ENCODE measurements at regions not wholly inside any gene's neighbourhood (a gene's known extent, or its start where the extent isn't known, plus 50 kb on each side); places are given as distances from the start of the nearest gene placed in this dataset.

DNA sequence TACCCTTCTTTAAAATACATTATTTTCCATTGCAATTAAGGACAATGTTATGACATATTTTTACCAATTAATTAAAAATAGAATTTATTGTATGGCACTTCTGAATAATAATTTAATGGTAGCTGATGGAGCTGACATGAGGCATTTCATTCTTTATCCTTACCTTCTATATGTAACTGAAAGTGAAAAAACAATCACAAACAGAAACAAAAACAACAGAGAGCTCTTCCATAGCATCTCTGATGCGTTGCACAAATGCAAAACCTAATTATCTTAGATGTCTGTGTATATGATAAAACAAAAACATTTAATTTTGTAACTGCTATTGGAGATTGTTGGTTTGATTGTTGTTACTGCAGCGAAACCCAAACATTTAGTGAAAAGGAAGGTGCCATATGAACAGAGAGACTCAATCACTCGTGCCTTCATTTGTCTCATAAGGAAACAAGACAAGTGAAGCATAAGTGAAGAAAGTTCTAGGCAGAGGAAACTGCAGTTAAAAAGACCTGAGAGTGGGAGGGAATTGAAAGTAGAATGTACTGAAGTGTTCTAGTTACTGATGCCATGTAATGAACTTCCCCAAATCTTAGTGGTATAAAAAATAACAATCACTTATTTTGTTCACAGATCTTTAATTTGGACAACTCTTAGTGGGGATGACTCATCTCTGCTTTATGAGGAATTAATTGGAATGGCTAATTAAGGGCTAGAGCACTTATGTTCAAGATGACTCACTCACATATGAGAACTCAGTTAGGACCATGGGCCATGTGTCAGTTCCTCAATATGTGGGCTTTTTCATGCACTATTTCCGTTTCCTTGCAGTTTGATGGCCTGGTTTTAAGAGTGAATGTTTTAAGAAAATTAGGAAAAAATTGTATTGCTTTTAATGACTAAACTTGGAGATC is 245.0 kb upstream of the OLFM3 start:
- H3K18ac ChIP-seq (ENCODE audit: low read depth, low read length): no peak overlapping the region
- H3K56ac ChIP-seq (ENCODE audit: extremely low read depth, insufficient read depth, low read length): no peak overlapping the region
- H3K27ac ChIP-seq (ENCODE audit: insufficient read depth, low read length): no peak overlapping the region
- ChIA-PET POLR2A (ENCODE audit: unreplicated experiment) (no interaction called here), CTCF (no interaction called here)
- H3K9me3 ChIP-seq (ENCODE audit: control insufficient read depth, insufficient read depth, low read length): peaks cover 3% of the 10 kb centered on the region; the same call in 1 of the 2 replicates
- no peak overlapping the region for H2BK5ac ChIP-seq (ENCODE audit: low read depth, low read length, poor library complexity, severe bottlenecking)
- H2BK120ac ChIP-seq (ENCODE audit: low read depth, low read length): no peak overlapping the region
- H3K14ac ChIP-seq (replicated peaks; ENCODE audit: low read depth, low read length): no peak overlapping the region
- H3K36me3 ChIP-seq (ENCODE audit: control insufficient read depth, insufficient read depth, low read length): no peaks in the 10 kb centered on the region
- BruUV-seq (replicated peaks): no TSS peak
- H3K9ac ChIP-seq (ENCODE audit: low read depth, low read length): no peak overlapping the region
- H3K23ac ChIP-seq (ENCODE audit: low read depth, low read length): no peak overlapping the region
- no CpG with 5 or more reads among the region's 4 CpGs for WGBS, 2 experiments (ENCODE audit: extremely low coverage in 2 of 2, insufficient read length in 1 of 2)
- TF ChIP-seq, protein P1, sequence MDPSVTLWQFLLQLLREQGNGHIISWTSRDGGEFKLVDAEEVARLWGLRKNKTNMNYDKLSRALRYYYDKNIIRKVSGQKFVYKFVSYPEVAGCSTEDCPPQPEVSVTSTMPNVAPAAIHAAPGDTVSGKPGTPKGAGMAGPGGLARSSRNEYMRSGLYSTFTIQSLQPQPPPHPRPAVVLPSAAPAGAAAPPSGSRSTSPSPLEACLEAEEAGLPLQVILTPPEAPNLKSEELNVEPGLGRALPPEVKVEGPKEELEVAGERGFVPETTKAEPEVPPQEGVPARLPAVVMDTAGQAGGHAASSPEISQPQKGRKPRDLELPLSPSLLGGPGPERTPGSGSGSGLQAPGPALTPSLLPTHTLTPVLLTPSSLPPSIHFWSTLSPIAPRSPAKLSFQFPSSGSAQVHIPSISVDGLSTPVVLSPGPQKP (IDR thresholded peaks at IDR 0.05; ENCODE audit: borderline replicate concordance, low read depth, low read length): no peak
- no peak for TF ChIP-seq MXI1 (IDR thresholded peaks at IDR 0.05; ENCODE audit: borderline replicate concordance, low read depth, low read length)
- TF ChIP-seq, protein P2, sequence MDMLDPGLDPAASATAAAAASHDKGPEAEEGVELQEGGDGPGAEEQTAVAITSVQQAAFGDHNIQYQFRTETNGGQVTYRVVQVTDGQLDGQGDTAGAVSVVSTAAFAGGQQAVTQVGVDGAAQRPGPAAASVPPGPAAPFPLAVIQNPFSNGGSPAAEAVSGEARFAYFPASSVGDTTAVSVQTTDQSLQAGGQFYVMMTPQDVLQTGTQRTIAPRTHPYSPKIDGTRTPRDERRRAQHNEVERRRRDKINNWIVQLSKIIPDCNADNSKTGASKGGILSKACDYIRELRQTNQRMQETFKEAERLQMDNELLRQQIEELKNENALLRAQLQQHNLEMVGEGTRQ (IDR thresholded peaks at IDR 0.05; ENCODE audit: low read depth, low read length): no peak
- no peak for TF ChIP-seq MAZ (IDR thresholded peaks at IDR 0.05; ENCODE audit: borderline replicate concordance, low read depth, low read length)
- no peak for TF ChIP-seq CHD1 (IDR thresholded peaks at IDR 0.05; ENCODE audit: low read depth, low read length)
- no peak for TF ChIP-seq BHLHE40 (IDR thresholded peaks at IDR 0.05; ENCODE audit: low read depth, low read length)
- no peak for TF ChIP-seq MAFK (IDR thresholded peaks at IDR 0.05; ENCODE audit: low read depth, low read length)
- no peak for TF ChIP-seq RCOR1 (IDR thresholded peaks at IDR 0.05; ENCODE audit: insufficient replicate concordance, low read length)
- no peak for TF ChIP-seq RFX5 (IDR thresholded peaks at IDR 0.05; ENCODE audit: low read depth, low read length)
- TF ChIP-seq NFE2L2 (IDR thresholded peaks at IDR 0.05; ENCODE audit: low read depth, low read length): no peak
- no peak for TF ChIP-seq SMC3 (IDR thresholded peaks at IDR 0.05; ENCODE audit: low read depth, low read length)
- no peak for TF ChIP-seq POLR2A (IDR thresholded peaks at IDR 0.05; ENCODE audit: low read depth, low read length)
- TF ChIP-seq FOS (IDR thresholded peaks at IDR 0.05; ENCODE audit: low read depth, low read length): no peak
- no peak overlapping the region for H4K8ac ChIP-seq (ENCODE audit: low read depth in 2 of 2, low read length in 2 of 2)
- H4K5ac ChIP-seq (ENCODE audit: low read depth, low read length): no peak overlapping the region
- H2AK9ac ChIP-seq (replicated peaks; ENCODE audit: low read depth, low read length, poor library complexity): no peak overlapping the region
- H3K4me2 ChIP-seq (ENCODE audit: low read depth, low read length): no peak overlapping the region
- H4K91ac ChIP-seq (ENCODE audit: insufficient read depth, low read depth, low read length): no peak overlapping the region
- ATAC-seq (ENCODE audit: low read depth) (no peak), DNase-seq (no peak)
- H4K20me1 ChIP-seq (ENCODE audit: insufficient read depth, low read length): no peaks in the 10 kb centered on the region
- no peak overlapping the region for H2BK20ac ChIP-seq (ENCODE audit: low read depth, low read length)
- no peaks in the 10 kb centered on the region for H3K27me3 ChIP-seq (ENCODE audit: control insufficient read depth, insufficient read depth, low read length)
- in situ Hi-C loops (cut with MboI; ENCODE audit: low sequenced_read_pairs) (no loop called here), dilution Hi-C loops (cut with HindIII; ENCODE audit: low sequenced_read_pairs, unreplicated experiment) (no loop called here), intact Hi-C loops (cut with micrococcal nuclease) (no loop called here)
- no peaks in the 10 kb centered on the region for H3K79me1 ChIP-seq (ENCODE audit: low read depth in 1 of 2, low read length in 2 of 2)
- H2AFZ ChIP-seq (replicated peaks; ENCODE audit: low read length, poor library complexity): no peak overlapping the region
- no peak overlapping the region for H3K4ac ChIP-seq (ENCODE audit: low read depth, low read length)
- H2BK15ac ChIP-seq (ENCODE audit: low read depth, low read length): no peak overlapping the region
- H3K9me1 ChIP-seq (ENCODE audit: insufficient read depth, low read length): no peaks in the 10 kb centered on the region
- no peak overlapping the region for H3K4me3 ChIP-seq (ENCODE audit: insufficient read depth, low read depth, low read length)
- H3K4me1 ChIP-seq (ENCODE audit: control insufficient read depth, insufficient read depth, low read length): no peaks in the 10 kb centered on the region
- no peak overlapping the region for H2AK5ac ChIP-seq (ENCODE audit: low read depth, low read length)
